SH-SY5Y (cell line): ENCODE measurements at regions not wholly inside any gene's neighbourhood (a gene's known extent, or its start where the extent isn't known, plus 50 kb on each side); places are given as distances from the start of the nearest gene placed in this dataset.
A peak's percentile ranks its signal among the peaks of the same experiment; 100 is the strongest.

Source experiments
- GATA2 ChIP-seq: IDR thresholded peaks from 2 replicates; pipeline ENCODE4 v1.6.1; 2011; ENCODE audit warnings: mild to moderate bottlenecking, low read depth, low read length
- GATA3 ChIP-seq: IDR thresholded peaks from 2 replicates; pipeline ENCODE4 v1.6.1; 2011; ENCODE audit warnings: low read depth, mild to moderate bottlenecking, low read length, moderate library complexity

- TF ChIP-seq GATA2, result peak; percentile 18; the same call in 1 of the 2 replicates
- TF ChIP-seq GATA3, result no peak
These were observed 82.5 kb upstream of the ARL4C start for GRCh38 chr2:234579231-234579962.
